IPS-20b (cell line): ENCODE measurements at regions not wholly inside any gene's neighbourhood (a gene's known extent, or its start where the extent isn't known, plus 50 kb on each side); places are given as distances from the start of the nearest gene placed in this dataset.

Experiments
- H3K27ac ChIP-seq: one replicate; pipeline ENCODE4 v1.5.1; 2013; ENCODE audit warnings: low read length
- H3K27me3 ChIP-seq: 2 replicates; pipeline ENCODE4 v1.6.1; 2013; ENCODE audit warnings: mild to moderate bottlenecking, low read length, inconsistent platforms; ENCODE audit not compliant: insufficient read depth
- H3K36me3 ChIP-seq: 2 replicates; pipeline ENCODE4 v1.6.1; 2013; ENCODE audit warnings: low read depth, mild to moderate bottlenecking, inconsistent platforms, low read length, moderate library complexity; ENCODE audit not compliant: insufficient read depth
- H3K4me1 ChIP-seq: 2 replicates; pipeline ENCODE4 v1.6.1; 2013; ENCODE audit warnings: mild to moderate bottlenecking, control low read depth, inconsistent platforms, low read length, moderate library complexity; ENCODE audit not compliant: insufficient read depth
- H3K4me3 ChIP-seq: 2 replicates; pipeline ENCODE4 v1.5.1; 2013; ENCODE audit warnings: mild to moderate bottlenecking, low read length, inconsistent platforms
- H3K9ac ChIP-seq: 2 replicates; pipeline ENCODE4 v1.6.1; 2013; ENCODE audit warnings: low read depth, mild to moderate bottlenecking, inconsistent platforms, low read length, moderate library complexity
- H3K9me3 ChIP-seq: 2 replicates; pipeline ENCODE4 v1.6.1; 2013; ENCODE audit warnings: mild to moderate bottlenecking, low read depth, low read length, inconsistent platforms; ENCODE audit not compliant: insufficient read depth

DNA sequence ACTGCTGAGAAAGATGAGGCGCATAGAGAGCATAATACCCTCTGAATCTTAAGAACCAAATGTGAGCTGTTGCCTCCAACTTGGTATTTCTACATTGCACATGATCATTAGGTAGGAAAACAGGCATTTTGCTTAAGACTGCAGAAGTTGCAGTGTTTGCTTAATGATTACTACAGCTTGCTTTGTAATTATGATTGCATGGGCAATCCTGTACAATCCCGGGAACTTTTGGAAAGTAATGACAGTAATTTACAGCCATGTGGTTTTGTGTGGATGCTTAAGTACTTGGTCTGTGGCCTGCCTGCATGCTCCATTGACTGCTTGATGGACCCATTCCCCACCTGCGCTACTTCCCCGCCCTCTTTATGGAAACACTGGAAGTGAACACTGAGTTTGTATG is 301.1 kb downstream of the DIPK2A start:
- H3K36me3 ChIP-seq = no peaks in the 10 kb centered on the region
- H3K27me3 ChIP-seq = no peaks in the 10 kb centered on the region
- H3K27ac ChIP-seq = no peak overlapping the region
- H3K4me3 ChIP-seq = no peak overlapping the region
- H3K9ac ChIP-seq = no peak overlapping the region
- no peaks in the 10 kb centered on the region for H3K9me3 ChIP-seq
- no peaks in the 10 kb centered on the region for H3K4me1 ChIP-seq

DNA sequence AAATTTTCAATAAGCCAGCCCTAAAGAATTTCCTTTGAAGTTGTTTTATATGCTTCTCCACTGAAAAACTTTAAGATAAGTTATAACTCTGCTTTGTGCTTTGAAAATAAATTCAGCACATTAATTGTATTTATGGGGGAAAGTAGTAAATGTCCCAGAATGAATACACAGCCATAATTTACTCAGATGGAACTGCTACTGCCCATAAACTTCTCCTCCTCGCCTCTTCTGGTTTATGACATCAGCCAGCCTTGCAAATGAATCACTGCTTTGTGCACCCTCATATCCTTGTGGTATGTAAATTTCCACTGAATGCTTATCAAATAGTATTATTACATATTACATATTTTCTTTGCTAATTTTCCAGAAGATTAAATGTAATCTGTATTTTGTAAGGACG is 302.0 kb downstream of the DIPK2A start:
- no peaks in the 10 kb centered on the region for H3K36me3 ChIP-seq
- no peak overlapping the region for H3K4me3 ChIP-seq
- no peak overlapping the region for H3K27ac ChIP-seq

DNA sequence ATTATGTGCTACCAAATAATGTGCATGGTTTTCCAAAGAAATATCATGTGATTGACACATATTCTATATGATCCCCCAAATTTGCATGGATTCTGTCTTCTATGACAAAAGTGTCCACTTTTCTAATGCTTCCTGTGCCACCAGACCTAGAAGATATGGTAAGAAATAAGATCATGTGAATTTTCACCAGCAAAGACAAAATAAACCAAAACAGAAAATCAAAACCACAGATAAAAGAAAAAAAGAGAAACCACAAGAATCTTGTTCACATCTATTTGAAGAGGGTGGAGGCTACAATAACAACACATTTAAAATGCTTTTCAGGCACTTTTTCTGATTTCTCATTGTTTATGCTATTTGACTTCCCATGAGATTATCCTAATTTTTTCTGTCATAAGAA is 303.4 kb downstream of the DIPK2A start:
- Histone ChIP-seq H3K4me3 (no peak overlapping the region), H3K9ac (no peak overlapping the region), H3K9me3 (no peaks in the 10 kb centered on the region), H3K36me3 (no peaks in the 10 kb centered on the region), H3K27ac (no peak overlapping the region), H3K4me1 (no peaks in the 10 kb centered on the region), H3K27me3 (no peaks in the 10 kb centered on the region)

More for the DNA sequence above, 302.0 kb downstream of the DIPK2A start:
- Histone ChIP-seq H3K27me3 (no peaks in the 10 kb centered on the region), H3K4me1 (no peaks in the 10 kb centered on the region), H3K9ac (no peak overlapping the region), H3K9me3 (no peaks in the 10 kb centered on the region)

GRCh38 chr3:144282313-144282712 is 310.7 kb downstream of the DIPK2A start:
- Histone ChIP-seq H3K4me1 (0 out of 2 replicates have a peak, but pooled peaks cover 3% of the 10 kb centered on the region), H3K27ac (no peak overlapping the region), H3K9me3 (no peaks in the 10 kb centered on the region), H3K4me3 (no peak overlapping the region), H3K36me3 (no peaks in the 10 kb centered on the region), H3K9ac (no peak overlapping the region), H3K27me3 (no peaks in the 10 kb centered on the region)

DNA sequence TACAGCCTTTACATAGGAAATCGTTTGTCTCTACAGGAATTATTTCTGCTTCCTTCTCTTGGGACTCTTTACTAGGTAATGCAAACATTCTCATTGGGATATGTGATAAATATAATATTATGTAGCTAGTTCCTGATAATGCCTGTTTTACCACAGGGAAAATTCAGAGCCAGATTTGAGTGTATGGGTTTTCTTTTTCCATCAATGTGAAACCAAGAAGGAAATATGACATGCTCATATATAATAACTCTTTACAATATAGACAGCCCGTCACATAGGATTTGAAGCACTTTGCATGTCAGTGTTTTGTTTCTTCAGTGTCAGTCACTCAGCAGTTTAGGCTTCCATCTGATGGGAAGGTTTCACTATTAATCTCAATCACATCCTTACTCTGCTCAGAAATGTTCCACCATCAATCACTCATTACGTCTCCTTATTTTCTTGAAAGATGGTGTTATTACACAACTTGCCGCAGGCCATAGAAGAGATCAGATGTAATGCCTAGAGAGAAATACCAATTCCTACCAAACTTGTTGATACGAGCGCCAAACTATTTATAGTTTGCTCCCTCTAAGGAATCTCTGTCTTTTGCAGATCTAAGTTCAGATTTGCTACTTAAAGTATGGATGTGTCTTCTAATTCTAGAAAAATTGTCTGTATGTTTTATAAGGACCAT is 314.8 kb downstream of the DIPK2A start:
- no peak overlapping the region for H3K9ac ChIP-seq
- 0 out of 2 replicates have a peak, but pooled peaks cover 3% of the 10 kb centered on the region for H3K4me1 ChIP-seq
- no peaks in the 10 kb centered on the region for H3K27me3 ChIP-seq
- H3K36me3 ChIP-seq = no peaks in the 10 kb centered on the region
- H3K9me3 ChIP-seq = no peaks in the 10 kb centered on the region
- no peak overlapping the region for H3K27ac ChIP-seq
- no peak overlapping the region for H3K4me3 ChIP-seq

DNA sequence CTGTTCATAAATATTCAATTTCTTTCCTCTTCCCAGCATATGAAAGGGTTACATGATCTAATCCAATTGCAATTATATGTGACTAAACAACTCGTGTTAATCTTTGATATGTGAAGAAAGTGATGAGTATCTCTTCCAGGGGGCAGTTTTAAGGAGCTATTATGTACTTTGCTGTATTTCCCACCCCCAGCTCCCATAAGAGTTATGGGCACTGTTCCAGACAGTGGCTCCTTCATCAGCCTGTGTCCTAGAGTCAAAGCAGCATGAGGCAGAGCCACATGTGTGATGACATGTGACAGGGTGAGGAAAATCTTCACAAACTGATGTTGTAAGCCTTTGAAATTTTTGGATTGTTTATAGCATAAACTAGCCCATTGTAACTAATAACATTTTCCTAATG is 315.4 kb downstream of the DIPK2A start:
- Histone ChIP-seq H3K36me3 (no peaks in the 10 kb centered on the region), H3K4me1 (0 out of 2 replicates have a peak, but pooled peaks cover 2% of the 10 kb centered on the region), H3K4me3 (no peak overlapping the region), H3K9ac (no peak overlapping the region), H3K27ac (no peak overlapping the region), H3K9me3 (no peaks in the 10 kb centered on the region), H3K27me3 (no peaks in the 10 kb centered on the region)

DNA sequence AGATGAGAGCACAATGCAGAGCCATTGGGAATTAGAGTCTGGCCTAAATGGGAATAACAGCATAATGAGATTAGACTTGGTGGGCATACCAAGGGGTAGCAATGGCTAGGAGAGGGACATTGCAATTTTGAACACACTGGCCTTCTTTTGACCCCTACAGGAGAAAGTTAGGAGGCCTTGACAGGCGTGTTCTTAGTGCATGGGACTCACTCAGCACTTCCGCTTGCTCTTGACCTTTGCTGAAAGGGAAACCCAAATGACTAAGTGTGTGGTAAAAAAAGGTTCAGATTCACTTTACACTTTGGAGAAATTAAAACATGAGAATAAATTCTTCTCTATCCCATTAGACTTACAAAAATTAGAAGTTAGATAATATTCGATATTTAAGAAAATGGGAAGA is 317.4 kb downstream of the DIPK2A start:
- Histone ChIP-seq H3K27me3 (no peaks in the 10 kb centered on the region), H3K4me1 (no peaks in the 10 kb centered on the region), H3K4me3 (no peak overlapping the region), H3K27ac (no peak overlapping the region), H3K9ac (no peak overlapping the region), H3K9me3 (no peaks in the 10 kb centered on the region), H3K36me3 (no peaks in the 10 kb centered on the region)

- Histone ChIP-seq H3K4me1 (no peaks in the 10 kb centered on the region), H3K4me3 (no peak overlapping the region), H3K27me3 (no peaks in the 10 kb centered on the region), H3K9me3 (no peaks in the 10 kb centered on the region), H3K27ac (no peak overlapping the region), H3K36me3 (no peaks in the 10 kb centered on the region), H3K9ac (no peak overlapping the region)
These were observed 323.3 kb downstream of the DIPK2A start for GRCh38 chr3:144294659-144295538.

DNA sequence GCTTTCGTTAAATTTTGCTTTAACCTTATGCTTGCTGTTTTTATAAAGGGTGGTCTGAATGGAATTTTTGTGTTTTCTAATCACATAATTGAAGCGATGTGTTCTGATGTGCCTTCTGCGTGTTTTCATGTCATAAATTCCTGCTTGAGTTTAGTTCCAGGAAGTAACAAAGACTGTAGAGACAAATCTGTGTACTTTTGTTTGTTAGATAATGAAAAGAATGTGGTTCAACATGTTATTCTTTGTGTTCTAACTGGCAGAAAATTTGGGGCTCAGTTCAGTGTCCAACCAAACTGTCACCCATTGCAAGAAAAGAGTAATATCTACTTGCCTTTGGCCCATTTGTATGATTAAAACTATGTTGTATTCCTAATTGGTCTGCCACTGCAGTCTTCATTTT is 324.0 kb downstream of the DIPK2A start:
- no peak overlapping the region for H3K4me3 ChIP-seq
- no peaks in the 10 kb centered on the region for H3K27me3 ChIP-seq
- no peak overlapping the region for H3K9ac ChIP-seq
- H3K4me1 ChIP-seq = no peaks in the 10 kb centered on the region
- H3K36me3 ChIP-seq = no peaks in the 10 kb centered on the region
- H3K9me3 ChIP-seq = no peaks in the 10 kb centered on the region
- H3K27ac ChIP-seq = no peak overlapping the region

- Histone ChIP-seq H3K27ac (no peak overlapping the region), H3K9ac (no peak overlapping the region), H3K4me1 (no peaks in the 10 kb centered on the region), H3K4me3 (no peak overlapping the region), H3K9me3 (no peaks in the 10 kb centered on the region), H3K36me3 (no peaks in the 10 kb centered on the region), H3K27me3 (no peaks in the 10 kb centered on the region)
These were observed 325.2 kb downstream of the DIPK2A start for GRCh38 chr3:144296808-144297207.

- Histone ChIP-seq H3K36me3 (no peaks in the 10 kb centered on the region), H3K9me3 (peaks cover 12% of the 10 kb centered on the region), H3K9ac (no peak overlapping the region), H3K27me3 (no peaks in the 10 kb centered on the region), H3K4me3 (no peak overlapping the region), H3K27ac (no peak overlapping the region), H3K4me1 (no peaks in the 10 kb centered on the region)
These were observed 330.2 kb downstream of the DIPK2A start for GRCh38 chr3:144301863-144302262.

DNA sequence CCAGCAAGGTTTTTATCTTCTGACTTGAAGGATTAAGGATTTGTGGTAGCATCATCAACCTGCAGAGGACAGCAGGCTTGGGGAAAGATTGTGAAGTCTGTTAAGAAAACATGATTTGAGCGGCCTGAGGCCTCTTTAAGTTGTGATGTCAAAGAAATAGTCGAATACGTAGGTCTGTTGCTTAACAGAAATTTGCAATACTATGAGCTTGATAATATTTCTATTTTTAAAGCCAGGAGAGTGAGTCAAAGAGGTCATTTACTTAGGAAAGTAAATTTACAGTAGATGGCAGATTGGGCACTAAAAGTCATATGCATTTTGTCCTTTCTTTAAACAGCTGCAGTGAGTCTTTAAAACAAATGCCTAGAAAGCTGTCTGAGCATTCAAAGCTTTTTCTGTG is 336.3 kb downstream of the DIPK2A start:
- no peaks in the 10 kb centered on the region for H3K36me3 ChIP-seq
- H3K9me3 ChIP-seq = peaks cover 12% of the 10 kb centered on the region
- H3K4me1 ChIP-seq = no peaks in the 10 kb centered on the region
- H3K27ac ChIP-seq = no peak overlapping the region
- no peak overlapping the region for H3K9ac ChIP-seq
- H3K4me3 ChIP-seq = no peak overlapping the region
- no peaks in the 10 kb centered on the region for H3K27me3 ChIP-seq
